ENCODE measurements at regions not wholly inside any gene's neighbourhood (a gene's known extent, or its start where the extent isn't known, plus 50 kb on each side); places are given as distances from the start of the nearest gene placed in this dataset.

DNA sequence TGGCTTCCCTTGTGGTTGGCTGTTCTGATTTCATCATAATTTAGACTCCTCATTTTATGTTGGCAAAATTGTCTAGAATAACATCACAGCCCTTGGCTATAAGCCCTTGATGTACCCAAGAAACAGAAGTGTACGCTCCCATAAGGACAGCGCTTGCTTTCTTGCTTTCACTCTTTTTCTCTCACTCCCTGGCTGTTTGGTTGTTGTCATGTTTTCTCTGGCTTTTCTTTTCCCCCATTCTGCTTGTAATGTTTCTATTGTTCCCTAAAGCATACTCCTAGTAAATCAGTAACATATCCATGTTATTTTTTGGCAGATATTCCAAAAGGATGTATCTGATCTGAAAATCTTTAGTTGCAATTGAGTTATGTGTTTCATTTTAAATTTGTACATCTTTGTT is 530.5 kb downstream of the NOVA1 start:
- TF ChIP-seq SUZ12 (IDR thresholded peaks at IDR 0.05) (no peak), NFRKB (IDR thresholded peaks at IDR 0.05) (no peak), SP1 (IDR thresholded peaks at IDR 0.05) (no peak), L3MBTL2 (conservative IDR thresholded peaks at IDR 0.05) (no peak)

Data from HEK293T (cell line).